ENCODE measurements at regions not wholly inside any gene's neighbourhood (a gene's known extent, or its start where the extent isn't known, plus 50 kb on each side); places are given as distances from the start of the nearest gene placed in this dataset.
"Not testable (repeated sequence)": the region's sequence is repeated elsewhere in the genome, so short reads cannot be mapped to it uniquely, and the experiment has no call there.

DNA sequence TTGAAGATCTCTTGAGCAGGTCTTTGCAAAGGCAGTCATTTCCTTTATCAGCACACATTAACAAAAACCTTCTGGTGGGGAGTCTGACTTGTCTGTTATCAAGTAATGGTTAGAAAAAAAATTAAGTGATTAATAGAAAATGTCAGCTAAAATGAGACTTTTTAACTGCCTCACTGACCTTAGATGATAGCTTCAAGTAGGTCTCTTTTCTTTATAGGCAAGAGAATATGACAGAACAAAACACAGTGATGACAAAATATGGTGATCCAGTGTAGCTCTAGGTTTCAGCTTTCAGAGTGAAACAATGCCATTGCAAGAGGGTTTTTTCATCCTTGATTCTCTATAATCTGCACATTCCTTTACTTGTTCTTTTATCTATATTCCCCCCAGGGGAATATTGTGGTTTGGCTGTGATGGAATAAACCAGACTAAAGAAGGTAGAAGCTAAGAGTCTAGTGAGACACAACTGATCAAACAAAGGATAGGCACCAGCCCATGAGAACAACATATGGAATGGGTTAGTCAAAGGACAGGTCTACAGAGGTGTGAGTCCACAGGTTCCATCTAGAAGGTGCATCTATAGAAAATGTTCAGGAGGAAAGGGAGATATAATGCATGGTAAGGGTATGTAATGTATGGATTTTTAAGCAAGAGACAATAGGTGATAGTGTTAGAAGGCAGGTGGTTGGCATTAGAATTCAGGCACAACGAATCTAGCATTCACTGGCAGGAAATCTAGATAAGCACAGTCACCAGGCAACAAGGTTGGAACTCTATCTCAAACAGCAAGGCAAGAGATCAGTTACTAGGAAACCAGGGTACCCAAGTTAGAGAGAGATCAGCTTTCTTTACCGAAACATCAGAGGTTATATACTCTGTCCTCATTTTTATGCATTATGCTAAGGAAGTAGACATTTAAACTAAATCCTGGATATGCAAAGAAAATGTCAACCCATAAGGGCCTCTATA lies 228.9 kb upstream of the SMLR1 start:
- no peak overlapping the region for H3K4me3 ChIP-seq (ENCODE audit: low read depth, low read length)
- no peak for DNase-seq (ENCODE audit: low read depth)

DNA sequence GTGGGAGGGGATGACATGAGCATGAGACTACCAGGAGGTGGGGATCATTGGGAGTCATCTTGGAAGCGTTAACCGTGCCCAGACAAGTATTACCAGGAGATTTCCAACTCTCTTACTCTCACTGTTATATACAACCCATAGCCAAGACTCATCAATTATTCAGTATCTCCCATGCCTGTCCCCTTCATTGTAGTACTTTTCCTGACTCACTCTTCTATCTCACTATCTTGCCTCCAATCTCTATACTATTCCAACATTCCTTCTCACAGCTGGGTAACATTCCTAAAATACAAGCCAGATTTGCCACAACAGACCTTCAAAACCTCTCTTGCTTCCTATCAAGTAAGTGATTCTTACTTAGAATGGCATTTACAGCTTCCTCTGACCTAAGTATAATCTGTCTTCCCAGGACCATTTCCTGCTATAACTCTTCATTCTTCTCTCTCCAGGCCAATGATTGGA lies 226.3 kb upstream of the SMLR1 start:
- H3K4me3 ChIP-seq (ENCODE audit: low read depth, low read length), result no peak overlapping the region
- DNase-seq (ENCODE audit: low read depth), result peak; percentile 67

DNA sequence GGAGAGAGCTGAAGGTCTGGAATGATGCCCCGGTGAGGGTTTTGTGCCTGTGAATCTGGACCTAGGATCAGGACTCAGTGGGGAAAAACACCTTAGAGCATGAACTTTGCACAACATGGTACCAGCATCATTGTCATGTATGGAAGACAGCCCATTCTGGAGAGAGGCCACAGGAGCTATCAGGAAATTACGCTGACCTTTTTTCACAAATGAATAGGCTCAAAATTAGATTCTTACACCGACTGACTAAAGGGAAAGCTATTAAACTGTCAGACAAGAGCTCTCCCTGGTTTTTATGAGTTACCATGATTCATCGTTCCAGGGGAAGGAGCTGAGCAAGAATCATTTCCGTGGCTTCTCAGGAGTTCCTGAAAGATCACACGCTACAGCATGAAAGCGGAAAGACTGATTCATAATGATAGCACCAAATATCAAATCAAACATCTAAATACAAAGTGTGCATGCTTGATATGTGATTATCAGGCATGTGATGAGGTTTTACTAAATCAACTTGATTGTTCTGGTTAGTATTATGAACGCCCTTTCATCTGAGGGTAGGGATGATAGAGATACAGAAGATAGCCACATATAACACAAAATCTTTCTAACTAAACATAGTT lies 224.9 kb upstream of the SMLR1 start:
- peak; percentile 91 for DNase-seq (ENCODE audit: low read depth)
- H3K4me3 ChIP-seq (ENCODE audit: low read depth, low read length), result no peak overlapping the region

DNA sequence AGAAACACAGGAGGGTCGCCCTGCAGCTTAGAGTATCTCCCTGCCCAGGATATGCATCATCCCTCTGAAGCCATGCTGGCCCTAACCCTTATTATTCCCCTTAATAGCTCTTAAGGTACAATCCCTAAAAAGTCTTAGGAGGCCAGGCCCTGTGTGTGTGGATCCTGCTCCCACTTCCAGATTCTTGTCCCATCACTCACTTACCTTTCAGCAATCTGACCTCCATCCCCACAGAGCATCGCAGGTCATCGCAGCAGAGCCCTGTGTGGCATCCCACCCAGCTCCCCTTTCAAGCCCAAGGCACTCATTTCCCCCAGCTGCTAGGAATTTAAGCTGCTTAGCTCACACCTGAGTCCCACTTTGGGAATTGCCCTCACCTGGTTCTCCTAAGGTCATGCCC lies 223.8 kb upstream of the SMLR1 start:
- DNase-seq (ENCODE audit: low read depth), result no peak

DNA sequence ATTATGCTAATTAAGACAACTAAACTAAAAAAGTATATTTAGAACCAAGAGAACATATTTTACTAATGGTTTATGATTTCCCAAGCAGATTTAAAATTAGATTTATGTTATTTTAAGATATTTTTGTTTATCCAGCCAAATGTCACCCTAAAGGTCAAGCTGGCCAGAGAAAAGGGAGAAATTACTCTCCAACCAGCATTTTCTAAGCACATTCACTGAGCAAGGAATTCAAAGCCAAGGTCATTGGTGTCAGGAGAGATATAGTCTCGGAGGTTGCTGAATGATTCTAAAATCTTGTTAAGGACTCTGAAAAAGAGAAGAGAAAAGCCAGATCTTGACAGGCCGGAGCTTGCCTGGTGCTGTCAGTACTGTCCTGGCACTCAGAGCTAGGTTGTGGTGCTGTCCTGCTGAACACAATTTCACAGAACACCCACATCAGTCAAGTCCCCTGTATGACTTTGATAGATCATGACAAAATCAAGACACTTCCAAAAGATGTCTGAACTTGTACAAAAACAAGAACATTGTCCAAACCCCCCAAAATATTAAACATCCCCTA lies 222.3 kb upstream of the SMLR1 start:
- no peak overlapping the region for H3K4me3 ChIP-seq (ENCODE audit: low read depth, low read length)
- DNase-seq (ENCODE audit: low read depth), result no peak

More for the DNA sequence above, 223.8 kb upstream of the SMLR1 start:
- H3K4me3 ChIP-seq (ENCODE audit: low read depth, low read length), result no peak overlapping the region

DNA sequence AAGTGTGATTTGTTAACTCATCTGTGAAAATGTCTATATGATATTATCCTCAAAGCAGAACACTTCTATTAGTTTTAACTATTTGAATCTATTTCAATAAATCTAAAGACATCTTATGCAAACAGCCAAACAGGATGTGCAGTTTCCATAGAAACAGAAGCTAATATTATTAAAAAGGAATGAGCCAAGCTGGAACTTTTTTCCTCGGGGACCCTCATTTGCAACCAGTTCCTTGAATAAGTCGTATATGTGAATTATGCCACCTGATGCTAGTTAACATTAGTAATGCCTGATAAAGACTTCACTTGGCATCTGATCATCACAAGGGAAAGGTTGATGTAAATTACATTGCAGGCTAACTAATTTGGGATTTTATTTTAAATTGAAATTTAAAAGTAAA lies 216.9 kb upstream of the SMLR1 start:
- no peak overlapping the region for H3K4me3 ChIP-seq (ENCODE audit: low read depth, low read length)
- DNase-seq (ENCODE audit: low read depth), result no peak

DNA sequence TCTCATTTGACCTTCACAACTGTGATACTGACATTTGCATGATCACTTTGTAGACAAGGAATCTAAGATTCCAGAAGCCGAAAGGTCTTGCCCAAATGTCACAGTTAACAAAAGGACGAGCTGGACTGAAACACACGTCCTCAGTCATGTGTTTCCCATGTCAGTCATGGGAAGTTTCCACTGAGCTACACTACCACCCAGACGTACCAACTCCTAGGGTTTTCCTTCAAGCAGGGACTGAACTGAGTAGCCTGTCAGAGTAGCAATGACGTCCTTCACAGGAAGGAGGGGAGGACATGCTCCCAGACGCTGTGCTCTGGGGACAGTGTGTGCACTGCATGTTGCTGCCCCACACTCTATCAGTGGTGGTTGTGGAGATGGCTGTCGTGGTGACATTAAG lies 215.8 kb upstream of the SMLR1 start:
- no peak for DNase-seq (ENCODE audit: low read depth)
- H3K4me3 ChIP-seq (ENCODE audit: low read depth, low read length), result no peak overlapping the region

DNA sequence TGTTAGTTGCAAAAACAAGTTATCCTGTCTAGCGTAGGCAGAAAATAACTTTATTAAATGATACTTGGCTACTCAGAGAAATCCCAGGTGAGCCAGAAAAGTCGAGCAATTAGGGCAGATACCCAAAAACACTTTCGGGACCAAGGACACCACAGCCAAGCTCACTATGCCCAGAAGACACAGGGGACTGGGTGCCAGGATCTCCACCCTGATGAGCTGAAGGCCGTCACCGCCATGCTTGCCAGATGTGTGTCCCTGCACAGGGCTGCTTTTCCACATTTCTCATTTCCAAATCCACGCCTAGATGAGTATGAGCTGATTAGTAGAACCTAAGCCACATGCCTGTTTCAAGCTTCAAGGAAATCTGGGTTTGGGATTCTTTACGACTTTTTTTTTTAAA lies 214.0 kb upstream of the SMLR1 start:
- DNase-seq (ENCODE audit: low read depth), result no peak
- H3K4me3 ChIP-seq (ENCODE audit: low read depth, low read length), result no peak overlapping the region

DNA sequence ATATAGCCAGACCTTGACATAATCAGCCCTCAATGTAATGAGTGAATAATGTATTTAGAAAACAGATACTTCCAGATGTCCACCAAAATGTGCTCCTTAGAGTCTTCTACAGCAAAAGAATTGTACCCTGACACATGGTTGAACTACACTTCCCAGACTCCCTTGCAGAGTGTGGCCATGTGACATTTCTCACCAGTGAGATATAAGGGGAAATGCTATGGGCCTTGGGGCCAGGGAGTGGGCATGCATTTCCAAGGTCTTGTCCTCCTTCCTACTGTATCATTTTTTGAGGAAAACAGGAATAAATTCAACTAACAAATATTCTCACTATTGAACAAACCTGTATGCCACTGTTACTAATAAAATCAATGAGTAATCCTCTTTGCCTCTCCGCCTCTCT lies 211.4 kb upstream of the SMLR1 start:
- DNase-seq (ENCODE audit: low read depth), result no peak
- no peak overlapping the region for H3K4me3 ChIP-seq (ENCODE audit: low read depth, low read length)

DNA sequence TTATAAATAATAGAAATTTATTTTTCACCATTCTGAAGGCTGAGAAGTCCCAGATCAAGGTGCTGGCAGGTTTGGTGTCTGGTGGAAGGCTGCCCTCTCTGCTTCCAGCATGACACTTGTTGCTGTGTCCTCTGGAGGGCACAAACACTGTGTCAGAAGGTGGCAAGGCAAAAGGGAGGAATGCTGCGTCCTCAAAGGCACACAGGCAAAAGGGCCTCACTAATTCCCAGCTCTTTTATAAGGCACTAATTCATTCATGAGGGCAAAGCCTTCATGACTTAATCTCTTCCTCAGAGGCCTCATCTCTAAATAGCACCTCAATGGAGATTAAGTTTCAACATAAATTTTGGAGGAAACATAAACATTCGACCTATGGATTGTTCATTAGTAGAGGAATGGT lies 209.5 kb upstream of the SMLR1 start:
- no peak for DNase-seq (ENCODE audit: low read depth)
- H3K4me3 ChIP-seq (ENCODE audit: low read depth, low read length), result no peak overlapping the region

DNA sequence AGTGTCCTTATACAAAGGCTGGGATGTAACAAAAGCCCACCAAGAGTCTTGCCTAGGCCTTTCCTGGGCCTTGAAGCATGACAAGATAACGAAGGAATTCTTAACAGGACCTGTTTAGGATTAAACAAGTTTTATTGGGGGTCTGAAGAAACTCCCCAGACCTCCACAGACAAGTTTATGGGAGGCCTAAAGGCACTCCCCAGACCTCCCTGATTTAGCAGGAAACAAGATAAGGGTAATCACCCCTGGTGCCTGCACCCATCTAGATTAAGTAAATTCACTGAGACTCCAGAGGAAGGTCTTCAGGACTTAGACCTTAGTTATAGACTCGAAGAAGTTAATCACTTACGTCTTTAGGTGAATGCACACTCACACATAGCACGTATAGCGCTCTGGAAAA lies 208.4 kb upstream of the SMLR1 start:
- DNase-seq (ENCODE audit: low read depth); H3K4me3 ChIP-seq (ENCODE audit: low read depth, low read length): not testable (repeated sequence)

DNA sequence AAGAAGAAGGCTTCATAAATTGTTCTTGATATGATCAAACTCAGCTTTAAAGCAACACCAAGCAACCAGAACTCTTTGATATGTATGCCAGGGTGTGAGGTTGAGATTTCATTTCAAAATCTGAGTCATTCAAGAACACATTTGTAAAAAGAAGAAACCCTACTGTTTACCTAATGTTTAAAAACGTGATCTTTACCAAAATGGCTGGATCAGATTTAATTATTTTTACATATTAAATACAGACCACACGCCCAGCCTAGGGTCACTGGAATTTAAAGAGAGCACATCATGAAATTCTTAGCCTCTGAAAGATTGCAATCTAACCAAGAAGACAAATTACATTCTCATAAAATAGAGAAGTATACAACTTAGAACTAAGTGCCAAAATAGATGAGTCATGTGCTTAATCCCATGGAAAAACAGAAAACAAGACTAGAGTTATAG lies 206.8 kb upstream of the SMLR1 start:
- no peak for DNase-seq (ENCODE audit: low read depth)
- no peak overlapping the region for H3K4me3 ChIP-seq (ENCODE audit: low read depth, low read length)

DNA sequence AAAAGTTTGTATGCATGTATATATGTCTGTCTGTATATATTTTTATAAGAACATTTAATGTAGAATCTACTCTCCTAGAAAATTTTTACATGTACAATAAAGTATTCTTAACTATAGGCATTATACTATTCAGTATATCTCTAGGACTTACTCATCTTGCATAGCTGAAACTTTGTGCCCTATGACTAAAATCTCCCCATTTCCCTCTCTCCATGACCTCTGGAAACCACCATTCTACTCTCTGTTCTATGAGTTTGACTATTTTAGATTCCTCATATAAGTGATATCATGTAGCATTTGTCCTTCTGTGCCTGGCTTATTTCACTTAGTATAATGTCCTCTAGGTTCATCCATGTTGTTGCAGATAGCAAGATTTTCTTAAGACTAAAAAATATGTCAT lies 205.1 kb upstream of the SMLR1 start:
- H3K4me3 ChIP-seq (ENCODE audit: low read depth, low read length), result no peak overlapping the region
- DNase-seq (ENCODE audit: low read depth), result no peak

DNA sequence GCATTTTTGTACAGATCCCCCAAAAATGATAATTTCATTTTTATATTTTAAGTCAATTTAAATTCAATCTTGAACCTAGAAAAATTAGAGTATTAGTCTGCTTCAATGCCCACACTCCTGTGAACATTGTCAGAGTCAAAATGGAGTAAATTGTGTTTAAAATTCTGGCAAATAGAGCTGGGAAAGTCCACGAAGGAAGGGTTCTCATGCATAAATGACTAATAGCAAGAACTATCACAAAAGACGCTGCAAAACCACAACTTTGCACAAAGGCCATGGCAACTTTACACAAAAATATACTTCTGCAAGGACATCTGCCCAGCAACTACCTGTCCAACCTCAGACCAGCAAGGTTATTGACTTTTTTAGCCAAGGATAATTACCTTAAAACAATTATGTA lies 203.2 kb upstream of the SMLR1 start:
- no peak for DNase-seq (ENCODE audit: low read depth)
- no peak overlapping the region for H3K4me3 ChIP-seq (ENCODE audit: low read depth, low read length)

DNA sequence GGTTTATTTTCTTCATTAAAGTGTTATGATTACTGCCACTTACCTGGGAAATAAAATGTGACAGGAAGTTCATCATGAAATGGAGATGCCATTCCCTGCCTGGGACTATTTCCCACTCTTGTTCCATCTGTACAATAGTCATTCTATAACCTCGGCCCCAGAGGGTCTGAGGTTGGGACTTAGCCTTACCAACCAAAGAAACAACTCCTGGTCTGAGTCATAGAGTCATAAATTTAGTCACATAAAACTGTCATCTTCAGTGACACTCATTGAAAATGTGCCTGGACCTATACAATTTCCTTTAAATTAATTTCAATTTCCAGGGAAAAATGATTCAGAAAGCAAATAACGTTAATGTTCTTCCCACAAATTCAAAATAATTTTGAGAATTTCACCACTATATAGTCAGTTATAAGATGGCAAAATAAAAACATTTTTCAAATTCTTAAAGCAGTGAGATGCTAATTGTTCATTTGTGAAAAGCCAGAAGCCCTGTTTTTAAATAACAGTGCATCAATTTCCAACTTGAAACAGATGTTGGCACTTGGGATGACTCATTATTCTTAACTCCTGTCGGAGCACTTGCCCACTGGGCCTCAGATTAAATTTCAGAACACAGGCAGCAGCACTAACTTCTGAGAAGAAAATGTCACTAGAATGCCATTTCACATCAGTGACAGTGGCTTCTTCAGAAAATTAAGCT lies 201.2 kb upstream of the SMLR1 start:
- no peak overlapping the region for H3K4me3 ChIP-seq (ENCODE audit: low read depth, low read length)
- DNase-seq (ENCODE audit: low read depth), result no peak

DNA sequence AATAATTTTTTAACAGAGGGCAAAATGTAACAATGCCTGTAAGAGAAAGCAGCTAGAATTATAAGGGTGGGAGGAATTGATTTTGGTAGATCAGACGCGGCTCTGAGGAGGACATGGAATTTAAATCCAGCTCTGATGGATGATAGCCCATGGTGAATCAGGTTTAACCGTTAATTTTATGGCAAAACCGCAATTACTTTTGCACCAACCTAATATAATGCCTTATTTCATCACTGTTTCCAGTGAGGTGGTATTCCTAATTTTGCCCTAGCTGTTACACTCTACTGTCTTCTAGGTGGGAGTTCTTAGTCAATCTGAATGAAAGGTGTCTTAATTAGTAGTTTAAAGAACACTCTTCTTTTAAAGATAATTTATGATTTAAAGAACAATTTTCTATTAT lies 198.3 kb upstream of the SMLR1 start:
- DNase-seq (ENCODE audit: low read depth), result no peak

DNA sequence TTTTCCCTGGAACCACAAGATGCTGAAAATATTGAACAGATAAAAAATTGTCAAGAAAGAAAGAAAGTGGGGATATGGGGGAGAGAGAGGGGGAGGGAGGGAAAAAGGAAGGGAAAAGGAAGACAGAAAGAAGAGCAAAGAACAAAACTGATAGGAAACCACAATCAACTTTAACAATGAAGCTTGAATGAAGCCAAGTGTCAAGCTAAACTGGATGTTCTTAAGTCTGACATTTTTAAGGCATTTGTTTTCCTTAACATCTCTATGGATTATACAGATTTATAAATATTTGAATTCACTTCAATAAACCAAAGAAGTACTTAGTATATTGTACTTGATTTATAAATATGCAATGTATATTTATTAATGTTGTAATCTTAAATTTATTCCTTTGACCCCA lies 197.6 kb upstream of the SMLR1 start:
- H3K4me3 ChIP-seq (ENCODE audit: low read depth, low read length), result no peak overlapping the region
- no peak for DNase-seq (ENCODE audit: low read depth)

More for the DNA sequence above, 198.3 kb upstream of the SMLR1 start:
- no peak overlapping the region for H3K4me3 ChIP-seq (ENCODE audit: low read depth, low read length)

DNA sequence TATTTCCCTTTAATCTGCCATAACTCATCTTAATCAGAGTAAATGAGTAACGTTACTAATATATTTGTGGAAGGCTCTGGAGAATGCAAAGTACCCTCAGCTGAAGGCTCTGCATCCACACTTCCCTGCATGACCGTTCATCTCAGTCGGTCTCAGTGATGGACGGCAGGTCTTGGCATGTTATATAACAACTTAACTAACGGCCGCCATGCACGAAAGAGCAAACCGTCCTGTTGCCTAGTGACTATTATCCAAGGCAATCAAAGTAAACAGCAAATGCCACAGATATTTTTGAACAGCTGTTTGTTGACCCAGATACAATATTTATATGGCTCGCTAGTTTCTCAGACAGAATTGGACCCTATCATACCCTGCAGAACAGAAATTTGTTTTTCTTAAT lies 194.9 kb upstream of the SMLR1 start:
- no peak overlapping the region for H3K4me3 ChIP-seq (ENCODE audit: low read depth, low read length)
- no peak for DNase-seq (ENCODE audit: low read depth)

DNA sequence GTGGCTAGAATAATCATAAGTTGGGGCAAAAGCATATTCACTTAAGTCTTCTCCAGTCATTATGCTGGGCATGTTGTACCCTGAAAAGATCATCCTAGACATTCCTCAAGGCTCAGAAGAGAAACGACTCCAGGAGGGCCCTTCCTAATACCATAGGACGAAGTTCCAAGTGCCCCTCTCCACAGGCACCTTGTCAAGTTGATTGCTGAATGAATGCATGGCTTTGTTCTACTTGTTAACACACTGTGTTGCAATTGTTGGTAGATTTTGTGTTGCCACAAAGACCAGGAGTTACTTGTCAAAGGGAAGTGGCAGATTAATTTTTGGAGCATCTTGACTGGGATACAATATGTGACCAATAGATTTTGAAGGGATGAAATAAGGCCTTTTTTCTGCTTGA lies 194.3 kb upstream of the SMLR1 start:
- no peak for DNase-seq (ENCODE audit: low read depth)
- H3K4me3 ChIP-seq (ENCODE audit: low read depth, low read length), result no peak overlapping the region

DNA sequence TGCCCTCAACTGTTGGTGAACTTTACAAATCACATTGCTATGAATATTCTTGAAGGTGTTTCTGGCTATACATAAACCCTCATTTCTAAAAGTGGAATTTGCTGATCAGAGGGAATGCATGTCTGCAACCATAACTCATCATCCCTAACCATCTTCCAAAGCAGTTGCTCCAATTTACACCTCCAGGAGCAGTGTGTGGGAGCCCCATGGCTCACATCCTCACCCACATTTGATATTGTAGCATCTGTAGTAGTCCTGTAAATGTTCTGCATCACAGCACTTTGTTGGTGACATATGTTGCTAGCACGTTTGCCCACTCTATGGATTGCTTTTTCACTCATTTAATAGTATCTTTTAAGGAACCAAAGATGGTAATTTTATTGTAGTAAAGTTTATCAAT lies 183.8 kb upstream of the SMLR1 start:
- DNase-seq (ENCODE audit: low read depth), result no peak
- H3K4me3 ChIP-seq (ENCODE audit: low read depth, low read length), result no peak overlapping the region

Data from skeletal muscle cell (primary cell).